ENCODE measurements at regions not wholly inside any gene's neighbourhood (a gene's known extent, or its start where the extent isn't known, plus 50 kb on each side); places are given as distances from the start of the nearest gene placed in this dataset.

- 51% methylated on average over 4 of the region's 4 CpGs for WGBS (ENCODE audit: insufficient coverage, low coverage, missing lambda C conversion rate)
- TF ChIP-seq BHLHE40 (IDR thresholded peaks at IDR 0.05; ENCODE audit: low read length) (no peak), LCOR (CRISPR knock-in tag; IDR thresholded peaks at IDR 0.05) (no peak), CEBPB (tag; IDR thresholded peaks at IDR 0.05) (no peak), TCF7 (IDR thresholded peaks at IDR 0.05; ENCODE audit: borderline replicate concordance) (no peak), FOXK1 (CRISPR knock-in tag; IDR thresholded peaks at IDR 0.05; ENCODE audit: borderline replicate concordance) (no peak), MNT (conservative IDR thresholded peaks at IDR 0.05) (no peak)
- TF ChIP-seq, protein P1, sequence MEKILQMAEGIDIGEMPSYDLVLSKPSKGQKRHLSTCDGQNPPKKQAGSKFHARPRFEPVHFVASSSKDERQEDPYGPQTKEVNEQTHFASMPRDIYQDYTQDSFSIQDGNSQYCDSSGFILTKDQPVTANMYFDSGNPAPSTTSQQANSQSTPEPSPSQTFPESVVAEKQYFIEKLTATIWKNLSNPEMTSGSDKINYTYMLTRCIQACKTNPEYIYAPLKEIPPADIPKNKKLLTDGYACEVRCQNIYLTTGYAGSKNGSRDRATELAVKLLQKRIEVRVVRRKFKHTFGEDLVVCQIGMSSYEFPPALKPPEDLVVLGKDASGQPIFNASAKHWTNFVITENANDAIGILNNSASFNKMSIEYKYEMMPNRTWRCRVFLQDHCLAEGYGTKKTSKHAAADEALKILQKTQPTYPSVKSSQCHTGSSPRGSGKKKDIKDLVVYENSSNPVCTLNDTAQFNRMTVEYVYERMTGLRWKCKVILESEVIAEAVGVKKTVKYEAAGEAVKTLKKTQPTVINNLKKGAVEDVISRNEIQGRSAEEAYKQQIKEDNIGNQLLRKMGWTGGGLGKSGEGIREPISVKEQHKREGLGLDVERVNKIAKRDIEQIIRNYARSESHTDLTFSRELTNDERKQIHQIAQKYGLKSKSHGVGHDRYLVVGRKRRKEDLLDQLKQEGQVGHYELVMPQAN (IDR thresholded peaks at IDR 0.05; ENCODE audit: borderline replicate concordance): no peak
- Histone ChIP-seq H3K9ac (ENCODE audit: insufficient read depth in 1 of 2, low read depth in 2 of 2, low read length in 2 of 2) (no peak overlapping the region), H3K9me1 (ENCODE audit: control insufficient read depth, insufficient read depth, low read length) (no peaks in the 10 kb centered on the region), H3K4me3 (no peak overlapping the region), H3K4me2 (ENCODE audit: insufficient read depth, low read length) (no peak overlapping the region), H3K79me2 (ENCODE audit: control insufficient read depth, insufficient read depth, low read length) (no peaks in the 10 kb centered on the region), H4K20me1 (replicated peaks; ENCODE audit: control insufficient read depth, insufficient read depth, low read length) (no peaks in the 10 kb centered on the region), H3K4me1 (replicated peaks in 1 of 2; ENCODE audit: control insufficient read depth in 2 of 2, insufficient read depth in 2 of 2, low read length in 2 of 2) (no peaks in the 10 kb centered on the region), H3K9me3 (replicated peaks; ENCODE audit: control insufficient read depth, insufficient read depth, low read depth, low read length) (no peaks in the 10 kb centered on the region), H3K36me3 (ENCODE audit: control insufficient read depth, insufficient read depth, low read length) (no peaks in the 10 kb centered on the region), H3K27ac (ENCODE audit: extremely low read depth, low read depth, low read length) (no peak overlapping the region), H3K27me3 (ENCODE audit: control insufficient read depth in 2 of 2, insufficient read depth in 2 of 2, low read length in 2 of 2) (no peaks in the 10 kb centered on the region), H2AFZ (ENCODE audit: low read depth, low read length) (no peak overlapping the region)
- no peak for FAIRE-seq
- intact Hi-C loops (cut with micrococcal nuclease) (no loop called here), in situ Hi-C loops (cut with MboI) (no loop called here)
- BruUV-seq (replicated peaks): no TSS peak
- POLR2A ChIA-PET: no interaction called here
- ATAC-seq: no peak
- DNase-seq (ENCODE audit: extremely low read depth in 1 of 4, low spot score in 3 of 4): no peak
- CTCF ChIA-PET (ENCODE audit: low intra/inter-chr PET ratio): no interaction called here
Measured at GRCh38 chr5:85684351-85684750, 933.4 kb upstream of the COX7C start.
